ENCODE measurements at regions not wholly inside any gene's neighbourhood (a gene's known extent, or its start where the extent isn't known, plus 50 kb on each side); places are given as distances from the start of the nearest gene placed in this dataset.

- DNase-seq (ENCODE audit: low read depth in 1 of 2, low spot score in 1 of 2): peak in 1 of 2 donors; percentile 15
- Histone ChIP-seq H3K9me3 (ENCODE audit: low read depth) (no peaks in the 10 kb centered on the region), H3K4me3 (no peak overlapping the region), H3K4me1 (ENCODE audit: low read depth) (no peaks in the 10 kb centered on the region), H3K36me3 (no peaks in the 10 kb centered on the region), H3K27me3 (no peaks in the 10 kb centered on the region), H3K27ac (no peak overlapping the region)
- no peak for TF ChIP-seq CTCF (IDR thresholded peaks at IDR 0.05; ENCODE audit: low read depth, low read length)
Observed at GRCh38 chr21:17371450-17371849, 141.4 kb upstream of the CXADR start.

GRCh38 chr21:17372200-17372599 is 140.6 kb upstream of the CXADR start:
- no peak overlapping the region for H3K4me3 ChIP-seq
- no peak for TF ChIP-seq CTCF (IDR thresholded peaks at IDR 0.05; ENCODE audit: low read depth, low read length)
- no peak for DNase-seq (ENCODE audit: low read depth in 1 of 2, low spot score in 1 of 2)

GRCh38 chr21:17386498-17386897 is 126.3 kb upstream of the CXADR start:
- H3K4me3 ChIP-seq: no peak overlapping the region
- no peaks in the 10 kb centered on the region for H3K4me1 ChIP-seq (ENCODE audit: low read depth)
- H3K27ac ChIP-seq: no peak overlapping the region
- no peaks in the 10 kb centered on the region for H3K36me3 ChIP-seq
- no peaks in the 10 kb centered on the region for H3K9me3 ChIP-seq (ENCODE audit: low read depth)
- DNase-seq (ENCODE audit: low read depth in 1 of 2, low spot score in 1 of 2): no peak
- no peak for TF ChIP-seq CTCF (IDR thresholded peaks at IDR 0.05; ENCODE audit: low read depth, low read length)
- H3K27me3 ChIP-seq: no peaks in the 10 kb centered on the region

More at GRCh38 chr21:17372200-17372599, 140.6 kb upstream of the CXADR start:
- Histone ChIP-seq H3K9me3 (ENCODE audit: low read depth) (no peaks in the 10 kb centered on the region), H3K27me3 (no peaks in the 10 kb centered on the region), H3K36me3 (no peaks in the 10 kb centered on the region), H3K4me1 (ENCODE audit: low read depth) (no peaks in the 10 kb centered on the region), H3K27ac (no peak overlapping the region)

GRCh38 chr21:17387030-17387617 is 125.7 kb upstream of the CXADR start:
- Histone ChIP-seq H3K4me3 (no peak overlapping the region), H3K36me3 (no peaks in the 10 kb centered on the region), H3K9me3 (ENCODE audit: low read depth) (no peaks in the 10 kb centered on the region), H3K27ac (no peak overlapping the region), H3K4me1 (ENCODE audit: low read depth) (no peaks in the 10 kb centered on the region), H3K27me3 (no peaks in the 10 kb centered on the region)
- peak; percentile 52 for TF ChIP-seq CTCF (IDR thresholded peaks at IDR 0.05; ENCODE audit: low read depth, low read length)
- DNase-seq (ENCODE audit: low read depth in 1 of 2, low spot score in 1 of 2): peak; percentile 76 to 80

- TF ChIP-seq CTCF (IDR thresholded peaks at IDR 0.05; ENCODE audit: low read depth, low read length): no peak
- Histone ChIP-seq H3K4me3 (no peak overlapping the region), H3K27me3 (no peaks in the 10 kb centered on the region), H3K4me1 (ENCODE audit: low read depth) (no peaks in the 10 kb centered on the region), H3K27ac (no peak overlapping the region), H3K9me3 (ENCODE audit: low read depth) (no peaks in the 10 kb centered on the region), H3K36me3 (no peaks in the 10 kb centered on the region)
- no peak for DNase-seq (ENCODE audit: low read depth in 1 of 2, low spot score in 1 of 2)
Observed at GRCh38 chr21:17388226-17388625, 124.6 kb upstream of the CXADR start.
